NT2/D1 (cell line): ENCODE measurements at regions not wholly inside any gene's neighbourhood (a gene's known extent, or its start where the extent isn't known, plus 50 kb on each side); places are given as distances from the start of the nearest gene placed in this dataset.

Experiments
- SUZ12 ChIP-seq: IDR thresholded peaks from 2 replicates; pipeline ENCODE4 v1.6.1; 2011; ENCODE audit not compliant: insufficient read length, insufficient read depth; ENCODE audit errors: extremely low read depth
- YY1 ChIP-seq: IDR thresholded peaks from 2 replicates; pipeline ENCODE4 v1.6.1; 2011; ENCODE audit not compliant: insufficient read length, insufficient read depth

DNA sequence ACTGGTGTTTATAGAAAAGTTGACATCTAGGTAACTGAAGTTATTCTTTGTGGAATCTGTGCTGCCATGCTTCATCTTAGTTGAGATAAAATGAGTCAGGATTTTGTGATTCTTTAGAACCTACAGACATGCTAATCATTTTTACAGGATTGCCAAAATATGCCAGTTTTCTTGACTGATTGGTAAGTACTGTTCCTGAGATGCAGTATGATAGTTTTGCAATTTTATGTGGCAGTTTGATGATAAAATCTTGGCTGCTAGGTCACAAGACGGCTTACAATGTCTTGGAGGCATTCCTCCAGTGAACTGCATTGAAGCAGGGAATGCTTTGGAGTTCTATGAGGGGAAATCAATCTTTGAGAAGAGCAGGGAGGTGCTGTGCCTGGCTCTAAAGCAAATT, 104.4 kb upstream of the ESX1 start:
- TF ChIP-seq YY1: no peak
- TF ChIP-seq SUZ12: no peak
